DMS79 (cell line): ENCODE measurements at regions not wholly inside any gene's neighbourhood (a gene's known extent, or its start where the extent isn't known, plus 50 kb on each side); places are given as distances from the start of the nearest gene placed in this dataset.

Experiments used
- DNase-seq: peaks from one replicate; lab custom pipeline; 2025; lab: John Stamatoyannopoulos, UW

DNA sequence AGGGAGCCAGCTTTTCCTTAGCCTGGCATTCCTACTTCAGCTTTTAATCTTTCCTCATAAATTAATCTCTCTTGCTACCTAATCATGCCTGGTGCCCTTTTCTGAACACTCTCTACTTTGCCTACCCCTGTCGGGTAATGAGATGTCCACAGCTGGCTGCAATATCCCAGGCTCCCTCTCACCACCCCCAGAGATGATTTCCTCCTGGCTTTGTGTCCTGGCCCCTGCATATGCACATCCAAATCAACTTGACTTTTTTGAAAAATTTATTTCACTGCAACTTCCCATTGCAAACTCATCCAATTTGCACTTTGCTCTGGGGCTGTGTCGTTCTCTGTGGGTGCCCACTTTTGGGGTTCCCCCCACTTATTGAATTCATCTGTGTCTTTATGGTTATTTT, 218.1 kb upstream of the SKOR2 start:
- DNase-seq: no peak

DNA sequence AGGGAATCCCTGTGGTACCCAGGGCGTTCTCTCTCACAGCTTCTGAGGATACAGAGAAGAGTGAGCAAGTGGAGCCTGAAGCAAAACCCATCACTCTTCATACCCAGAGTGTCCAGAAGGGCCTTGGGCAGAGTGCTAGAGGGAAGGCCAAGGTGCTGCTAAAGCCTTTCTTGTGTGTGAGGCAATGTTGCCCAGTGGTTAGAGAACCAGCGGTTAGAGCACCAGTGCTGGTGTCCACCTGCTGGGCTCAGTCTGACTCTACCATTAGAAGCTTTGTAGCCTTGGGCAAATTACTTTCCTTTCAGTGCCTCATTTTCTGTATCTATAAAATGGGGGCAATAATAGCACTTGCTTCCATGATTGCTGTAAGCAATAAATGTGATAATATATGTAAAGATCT, 210.5 kb upstream of the SKOR2 start:
- DNase-seq: no peak

DNA sequence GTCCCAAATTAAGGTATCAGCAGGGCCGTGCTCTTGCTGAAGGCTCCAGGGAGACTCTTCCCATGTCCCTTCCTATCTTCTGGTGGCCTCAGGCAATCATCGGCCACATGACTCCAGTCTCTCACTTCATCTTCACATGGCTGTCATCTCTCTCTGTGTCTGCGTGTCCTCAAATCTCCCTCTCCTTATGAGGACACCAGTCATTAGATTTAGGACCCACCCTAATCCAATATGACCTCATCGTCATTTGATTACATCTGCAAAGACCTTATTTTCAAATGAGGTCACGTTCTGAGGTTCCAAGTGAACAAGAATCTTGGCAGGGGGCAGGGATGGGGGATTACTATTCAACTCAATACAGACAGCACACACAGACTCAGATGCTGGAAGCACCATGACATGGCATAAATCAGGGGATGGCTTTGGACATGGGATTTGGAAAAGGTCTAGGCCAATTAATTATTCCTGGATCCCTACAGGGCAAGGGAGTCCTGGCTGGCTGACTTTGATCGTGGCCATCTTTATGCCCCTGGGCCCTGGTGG, 210.0 kb upstream of the SKOR2 start:
- no peak for DNase-seq

DNA sequence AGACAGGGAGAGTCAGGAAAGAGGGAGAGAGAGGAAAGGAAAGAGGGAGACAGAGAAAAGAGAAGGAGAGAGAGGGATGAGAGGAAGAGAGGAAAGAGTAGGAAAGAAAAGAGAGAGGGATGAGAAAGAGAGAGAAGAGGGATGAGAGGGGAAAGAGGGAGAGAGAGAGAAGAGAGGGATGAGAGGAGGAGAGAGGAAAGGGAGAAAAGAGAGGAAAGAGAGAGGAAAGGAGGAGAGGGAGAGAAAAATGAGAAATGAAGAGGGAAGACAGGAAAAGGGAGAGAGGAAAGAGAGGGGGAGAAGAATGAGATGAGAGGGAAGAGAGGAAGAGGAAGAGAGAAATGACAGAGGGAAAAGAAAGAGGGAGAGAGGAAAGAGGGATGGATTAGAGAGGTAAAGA, 207.0 kb upstream of the SKOR2 start:
- no peak for DNase-seq

DNA sequence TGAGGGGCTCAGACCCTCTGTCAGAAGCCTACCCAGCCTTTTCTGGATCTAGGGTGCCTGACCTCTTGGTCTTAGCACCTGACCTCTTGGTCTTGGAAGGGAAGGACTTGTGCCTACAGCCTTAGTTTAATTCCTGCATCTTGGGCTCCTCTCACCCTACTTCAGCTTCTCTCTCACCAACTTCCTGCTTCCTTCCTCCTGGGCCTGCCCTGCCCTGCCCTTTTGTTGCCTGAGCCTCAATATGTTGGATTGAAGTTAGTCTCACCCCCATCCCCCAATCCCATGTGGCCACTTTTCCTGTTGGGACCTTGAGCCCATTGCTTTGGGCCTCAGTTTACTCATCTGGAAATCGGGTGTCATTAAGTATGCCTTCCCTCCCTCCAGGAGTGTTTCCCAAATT, 206.2 kb upstream of the SKOR2 start:
- no peak for DNase-seq

DNA sequence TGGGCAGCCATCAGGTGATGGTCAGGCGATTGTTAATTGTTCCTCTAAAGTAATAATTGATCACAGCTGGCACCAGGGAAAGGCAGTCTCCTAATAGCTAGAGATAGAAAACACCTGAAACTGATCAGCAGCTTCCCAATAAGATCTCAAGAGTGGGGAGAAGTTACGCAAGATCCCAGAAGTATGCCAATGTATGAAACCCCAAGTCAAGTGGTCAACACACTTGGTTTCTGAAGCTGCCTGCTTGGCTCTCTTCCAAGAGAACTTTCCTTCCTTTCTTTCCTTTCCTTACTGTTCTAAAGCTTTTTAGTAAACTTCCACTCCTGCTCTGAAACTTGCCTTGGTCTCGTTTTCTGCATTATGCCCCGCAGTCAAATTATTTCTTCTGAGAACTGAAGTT, 201.6 kb upstream of the SKOR2 start:
- DNase-seq: no peak

DNA sequence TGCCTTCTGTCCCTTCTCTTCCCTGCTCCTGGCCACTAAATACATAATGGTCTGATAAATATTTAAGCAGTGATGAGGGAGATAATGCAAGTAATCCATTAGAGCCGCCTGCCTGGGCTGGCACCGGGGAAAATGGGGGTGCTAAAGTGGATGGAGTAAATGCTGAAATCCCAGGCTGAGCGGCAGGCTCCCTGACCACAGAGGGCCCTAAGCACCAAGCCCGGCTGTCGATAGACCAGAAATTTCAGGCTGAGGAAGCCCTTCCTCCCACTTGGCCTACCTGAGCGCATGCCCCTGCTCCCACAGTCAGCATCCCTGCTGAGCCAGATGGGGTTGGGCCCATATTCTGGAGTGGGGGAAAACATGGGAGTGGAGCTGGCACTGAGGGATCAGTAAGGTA, 197.5 kb upstream of the SKOR2 start:
- DNase-seq: no peak

DNA sequence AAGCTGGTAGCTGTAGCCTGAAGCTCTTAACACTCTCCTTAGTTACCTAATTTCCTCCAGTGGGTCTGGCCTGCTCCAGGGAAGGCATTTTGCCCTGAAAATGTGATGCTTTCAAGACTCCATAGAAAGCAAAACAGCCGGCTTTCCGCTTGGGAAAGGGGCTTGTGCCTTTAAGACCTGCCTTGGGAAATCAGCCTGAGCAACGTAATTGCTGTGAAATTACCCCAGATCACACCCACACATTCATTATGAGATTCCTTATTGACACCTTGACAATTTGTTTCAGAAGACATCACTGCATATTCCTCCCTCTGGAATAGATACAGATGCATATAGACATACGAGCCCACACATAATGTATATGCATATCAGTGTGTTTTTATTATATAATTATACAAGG, 190.5 kb upstream of the SKOR2 start:
- DNase-seq: no peak

DNA sequence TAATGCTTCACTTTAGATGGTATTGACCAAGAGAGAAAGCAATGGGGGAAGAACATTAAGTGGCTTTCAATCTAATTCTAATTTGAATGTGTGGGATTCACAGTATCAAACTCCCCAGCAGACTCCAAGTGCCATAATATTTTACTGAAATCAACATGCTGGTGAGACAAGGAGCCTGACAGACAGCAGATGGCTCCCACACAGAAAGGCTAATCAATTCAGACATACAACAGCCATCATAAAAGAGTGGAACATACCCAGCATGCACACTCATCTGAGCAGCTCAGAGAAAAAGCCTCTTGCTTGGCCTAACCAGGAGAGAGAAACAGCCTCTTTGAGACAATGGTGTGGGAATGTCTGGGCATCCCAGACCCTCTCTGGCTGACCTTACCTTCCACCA, 186.5 kb upstream of the SKOR2 start:
- DNase-seq: no peak

DNA sequence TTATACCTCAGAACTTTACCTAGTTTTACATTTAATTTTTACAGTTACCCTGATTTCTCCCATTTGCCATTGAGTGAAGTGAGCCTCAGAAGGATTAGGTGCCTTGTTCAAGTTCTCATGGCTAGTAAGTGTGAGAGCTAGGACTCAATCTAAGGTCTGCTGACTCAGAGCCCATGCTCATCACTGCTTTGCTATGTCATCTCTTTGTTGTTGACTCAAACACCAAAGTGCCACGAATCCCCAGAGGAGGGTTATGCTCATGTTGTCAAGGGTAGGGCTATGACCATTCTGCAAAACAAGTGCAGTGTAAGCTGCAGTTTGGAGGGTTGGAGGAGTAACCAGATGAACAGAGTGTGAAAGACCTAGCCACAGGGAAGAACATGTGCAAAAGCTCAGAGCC, 185.4 kb upstream of the SKOR2 start:
- no peak for DNase-seq

DNA sequence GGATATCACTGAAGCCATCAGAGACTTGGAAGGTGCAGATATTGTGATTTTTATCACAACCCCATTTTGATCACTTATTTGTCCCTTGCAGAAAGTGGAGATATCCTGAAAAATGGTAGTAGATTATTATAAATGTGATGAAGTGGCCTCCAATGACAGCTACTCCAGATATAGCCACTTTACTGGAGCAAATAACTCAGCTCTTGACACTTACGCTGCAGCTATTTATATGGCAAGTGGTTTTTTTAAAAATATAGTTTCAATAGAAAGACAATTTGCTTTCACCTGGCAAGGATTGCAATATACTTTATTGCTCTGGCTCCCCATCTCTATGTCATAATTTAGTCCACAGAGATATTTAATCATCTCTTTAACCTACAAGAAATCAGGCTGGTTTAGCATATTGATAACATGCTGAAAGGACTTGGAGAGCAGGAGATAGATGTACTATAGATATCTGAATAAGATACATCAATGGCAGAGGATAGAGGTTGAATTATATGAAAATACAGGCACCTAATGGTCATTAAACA, 182.8 kb upstream of the SKOR2 start:
- no peak for DNase-seq

DNA sequence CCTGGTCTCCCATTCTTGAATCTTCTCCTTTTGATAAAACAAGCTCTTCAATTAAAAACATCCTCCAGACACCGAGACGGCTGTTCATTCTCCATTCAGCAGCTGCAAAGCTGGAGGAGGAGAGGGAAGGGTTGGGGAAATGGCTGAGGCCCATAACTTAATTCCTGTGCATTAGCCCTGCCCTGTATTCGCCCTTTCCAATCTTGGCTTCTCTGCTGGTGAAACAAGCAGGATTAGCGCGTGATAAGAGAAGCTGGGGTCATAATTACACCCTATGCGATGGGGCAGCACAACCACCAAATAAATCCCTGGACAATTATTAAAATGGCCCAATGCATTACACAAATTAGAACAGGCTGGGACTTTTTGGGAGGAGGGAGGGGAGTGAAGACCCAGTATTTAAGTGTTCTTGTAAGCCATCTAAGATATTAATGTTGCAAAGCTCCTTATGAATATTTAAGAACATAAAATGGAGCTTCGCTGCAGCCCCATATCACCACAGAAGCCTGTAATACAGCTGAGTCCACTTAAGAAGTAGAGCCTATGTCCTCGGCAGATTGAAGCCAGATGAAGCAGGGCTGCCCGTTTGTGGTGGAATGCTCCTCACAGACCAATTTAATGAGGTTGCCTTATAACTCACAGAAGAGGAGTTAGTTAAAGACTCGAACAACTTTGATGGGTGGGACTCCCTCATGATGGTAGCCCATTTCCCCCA, 176.6 kb upstream of the SKOR2 start:
- DNase-seq: no peak

DNA sequence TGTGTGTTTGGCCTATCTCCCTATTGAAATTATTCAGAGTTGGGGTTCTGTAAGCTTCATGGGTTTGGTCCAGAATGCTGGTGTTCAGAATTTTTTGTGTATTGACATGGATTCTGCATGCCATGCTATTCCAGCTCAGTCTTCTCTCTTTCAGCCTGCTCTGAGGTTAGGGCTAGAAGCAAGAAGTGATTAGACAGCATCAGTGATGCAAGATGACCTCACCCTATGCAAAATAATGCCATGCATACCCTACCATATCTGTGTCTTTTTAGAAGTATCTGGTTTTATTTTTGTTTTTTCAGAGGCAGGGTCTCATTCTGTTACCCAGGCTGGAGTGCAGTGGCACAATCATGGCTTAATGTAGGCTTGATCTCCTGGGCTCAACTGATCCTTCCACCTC, 175.6 kb upstream of the SKOR2 start:
- no peak for DNase-seq

DNA sequence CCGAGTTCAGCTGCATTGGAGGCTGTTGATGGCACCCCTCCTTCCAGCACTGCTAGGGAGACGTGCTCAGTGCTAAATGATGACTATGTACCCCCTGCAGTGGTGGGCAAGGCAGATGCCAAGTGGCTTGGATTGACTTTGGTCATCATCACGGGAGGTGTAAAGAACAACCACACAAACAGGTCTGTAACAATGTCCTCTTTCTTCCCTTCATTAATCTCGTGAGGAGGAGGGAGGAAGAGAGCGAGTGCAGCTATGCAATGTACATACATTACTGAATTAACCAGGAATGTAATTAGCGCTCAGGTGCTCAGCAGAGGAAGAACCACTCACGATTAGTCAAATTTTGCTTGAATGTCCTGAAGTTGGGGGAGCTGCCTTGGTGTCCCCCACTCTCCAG, 173.9 kb upstream of the SKOR2 start:
- DNase-seq: no peak

DNA sequence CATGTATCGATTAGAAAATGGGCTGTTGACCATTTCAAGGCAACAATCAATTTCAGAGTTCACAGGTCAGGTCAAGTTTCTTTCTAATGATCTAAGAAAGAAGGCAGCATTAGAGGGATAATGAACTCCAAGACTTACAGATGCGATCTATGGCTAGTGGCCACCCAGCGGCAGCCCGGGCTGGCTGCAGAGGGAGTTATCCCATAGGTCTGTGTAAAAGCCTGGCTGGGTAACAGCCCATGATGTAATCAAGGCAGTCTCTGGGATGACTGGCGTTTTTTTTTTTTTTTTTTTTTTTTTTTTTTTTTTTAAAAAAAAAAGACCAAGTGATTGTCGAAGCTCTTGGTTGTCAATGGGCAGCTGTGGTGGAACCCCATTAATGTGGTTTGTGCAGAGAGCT, 171.1 kb upstream of the SKOR2 start:
- no peak for DNase-seq

DNA sequence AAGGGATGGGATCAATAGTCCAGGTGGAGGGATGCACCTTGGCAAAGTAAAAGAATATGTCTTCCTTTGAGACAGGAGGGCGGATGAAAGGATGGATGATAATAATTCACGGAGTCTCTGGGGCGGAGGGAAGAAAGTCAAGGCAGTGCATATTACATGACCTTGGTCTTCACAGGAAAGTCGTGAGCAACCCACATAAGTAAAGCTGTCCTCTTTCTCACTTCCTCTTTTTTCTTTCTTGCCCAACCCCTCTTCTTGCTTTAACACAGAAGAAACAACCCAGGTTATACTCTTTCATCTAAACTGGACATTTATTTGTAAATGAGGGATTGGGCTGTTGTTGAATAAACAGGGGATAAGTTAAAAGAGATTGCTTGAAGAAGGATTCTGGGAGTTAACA, 168.7 kb upstream of the SKOR2 start:
- no peak for DNase-seq

DNA sequence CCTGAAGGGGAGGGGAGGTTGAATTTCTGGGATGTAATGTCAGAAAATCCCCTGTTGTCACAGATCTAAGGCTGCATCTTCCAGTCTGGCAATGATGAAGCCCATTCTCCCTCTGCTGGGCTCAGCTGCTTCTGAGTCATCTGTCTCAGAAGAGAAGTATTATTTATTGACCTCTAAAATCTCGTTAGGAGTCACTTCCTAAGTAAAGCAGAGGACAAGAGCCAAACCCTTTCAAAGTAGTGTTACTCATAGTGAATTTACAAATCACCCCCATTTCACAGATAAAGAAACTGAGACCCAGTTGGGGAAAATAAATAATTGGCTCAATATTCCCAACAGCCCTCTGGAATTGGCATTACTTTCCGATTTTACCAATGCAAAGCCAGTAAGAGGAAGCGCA, 167.3 kb upstream of the SKOR2 start:
- DNase-seq: no peak

DNA sequence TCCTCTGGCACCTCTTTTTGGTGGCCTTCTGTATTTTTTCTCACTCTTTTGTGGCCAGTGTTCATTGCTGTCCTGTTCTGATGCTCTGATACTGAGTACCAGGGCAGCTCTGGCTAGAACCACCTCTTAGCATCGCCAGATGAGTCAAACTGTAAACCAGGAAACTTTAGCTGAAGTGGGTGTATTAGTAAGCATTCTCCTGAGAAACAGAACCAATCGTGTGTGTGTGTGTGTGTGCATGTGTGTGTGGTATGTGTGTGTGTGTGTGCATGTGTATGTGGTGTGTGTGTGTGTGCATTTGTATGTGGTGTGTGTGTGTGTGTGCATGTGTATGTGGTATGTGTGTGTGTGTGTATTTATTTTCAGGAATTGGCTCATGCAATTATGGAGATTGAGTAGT, 166.3 kb upstream of the SKOR2 start:
- DNase-seq: no peak

DNA sequence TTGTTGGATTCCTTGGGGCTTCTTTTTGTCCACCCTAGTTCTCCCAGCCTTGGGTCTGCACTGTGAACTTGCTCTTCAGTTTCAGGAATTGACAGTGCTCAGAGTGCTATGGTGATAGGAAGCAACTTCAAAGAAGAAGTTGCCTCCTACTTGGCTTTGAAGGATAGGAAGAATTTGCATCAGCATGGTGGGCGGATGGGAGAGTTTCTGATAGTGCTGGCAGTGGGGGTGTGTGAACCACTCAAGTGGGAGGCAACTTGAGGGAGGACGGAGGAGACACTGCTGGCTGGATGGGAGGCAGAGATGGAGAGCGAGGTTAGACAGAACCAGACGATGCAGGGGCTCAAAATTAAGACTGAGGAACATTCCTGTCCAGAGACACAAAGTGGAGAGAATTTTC, 164.4 kb upstream of the SKOR2 start:
- no peak for DNase-seq

DNA sequence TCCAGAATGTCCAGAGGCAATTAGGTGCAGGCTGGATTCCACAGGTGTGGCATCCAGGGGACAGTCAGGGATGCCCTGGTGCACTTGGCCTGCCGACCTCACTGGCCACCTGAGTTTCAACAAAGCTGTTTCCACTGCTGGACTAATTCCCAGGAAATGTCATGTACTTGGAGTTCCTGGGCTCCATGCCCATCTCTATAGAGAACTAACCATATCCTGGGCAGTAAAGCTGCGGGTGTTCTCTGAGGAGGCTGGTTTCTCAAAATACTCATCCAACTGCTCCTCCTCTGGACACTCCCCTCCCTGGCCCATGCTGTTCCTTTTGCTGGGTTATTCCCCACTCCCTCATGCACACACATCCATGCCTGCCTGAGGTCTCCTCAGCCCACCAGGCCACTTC, 161.9 kb upstream of the SKOR2 start:
- DNase-seq: no peak

DNA sequence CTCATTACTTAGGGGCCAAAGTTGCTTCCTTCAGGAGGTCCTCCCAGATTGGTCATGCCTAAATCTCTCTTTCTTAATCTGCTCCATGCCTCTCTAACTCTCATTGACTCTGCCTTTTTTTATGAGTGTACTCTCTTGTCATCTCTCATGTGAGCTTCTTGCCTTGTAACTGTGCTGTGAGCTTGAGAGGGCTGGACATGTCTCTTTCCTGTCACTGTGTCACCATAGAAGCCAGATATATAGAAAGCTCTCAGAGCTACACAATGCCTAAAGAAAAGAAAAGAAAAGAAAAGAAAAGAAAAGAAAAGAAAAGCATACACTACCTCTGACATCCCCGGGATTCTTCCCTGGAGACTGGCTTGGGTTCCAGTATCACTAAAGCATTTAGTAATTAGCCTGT, 161.5 kb upstream of the SKOR2 start:
- no peak for DNase-seq

DNA sequence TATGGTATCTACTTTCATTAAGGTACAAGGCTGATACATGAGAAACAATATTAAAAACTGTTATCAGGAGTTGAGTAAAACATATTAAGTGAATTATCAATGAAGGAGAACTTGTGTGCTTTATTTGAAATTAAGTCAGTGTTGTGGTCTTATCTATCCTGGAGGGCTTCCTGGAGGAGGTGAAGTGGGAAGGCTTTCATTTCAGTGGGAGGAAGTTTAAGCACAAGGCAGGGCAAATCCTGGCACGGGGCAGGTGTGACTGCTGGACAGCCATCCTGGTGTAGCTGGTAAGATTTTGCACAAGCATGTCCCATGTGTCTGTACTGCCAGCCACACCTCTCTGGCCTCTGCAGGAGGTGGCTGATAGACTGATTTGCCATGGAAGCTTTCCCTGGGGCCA, 159.7 kb upstream of the SKOR2 start:
- no peak for DNase-seq

DNA sequence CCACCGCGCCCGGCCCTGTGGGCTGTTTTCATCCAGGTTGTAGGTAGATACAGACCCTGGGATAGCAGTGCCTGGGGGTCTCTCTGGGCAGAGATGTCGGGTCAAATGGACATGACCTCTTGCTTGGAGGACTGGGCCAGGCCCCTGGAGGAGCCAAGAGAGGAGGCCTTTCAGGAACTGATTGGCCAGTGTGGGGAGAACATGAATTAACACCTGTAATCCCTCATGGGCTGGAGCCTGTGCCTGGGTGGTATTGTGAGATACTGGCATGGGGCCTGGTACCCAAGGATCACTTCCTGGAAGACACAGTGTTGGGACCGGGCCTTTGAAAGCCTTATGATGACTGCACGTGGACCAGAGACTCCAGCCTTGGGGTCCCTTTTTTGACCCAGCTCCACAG, 158.7 kb upstream of the SKOR2 start:
- no peak for DNase-seq

DNA sequence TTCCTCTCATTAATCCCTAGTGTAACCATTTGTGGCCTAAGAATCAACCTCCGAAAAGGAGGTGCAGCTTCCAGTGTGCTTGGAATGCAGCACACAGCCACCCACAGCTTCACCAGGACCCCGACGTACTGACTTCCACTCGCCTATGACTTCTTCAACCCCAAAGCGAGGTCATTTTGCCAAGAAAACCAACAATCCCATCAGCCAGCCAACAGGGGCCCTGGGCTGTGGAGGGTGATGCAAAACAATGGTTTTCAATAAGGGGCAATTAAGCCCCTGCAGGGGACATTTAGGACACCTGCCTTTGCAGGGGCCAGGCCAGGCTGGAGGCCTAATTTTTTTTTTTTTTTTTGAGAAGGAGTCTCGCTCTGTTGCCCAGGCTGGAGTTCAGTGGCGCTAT, 158.1 kb upstream of the SKOR2 start:
- DNase-seq: no peak
